ENCODE measurements at regions not wholly inside any gene's neighbourhood (a gene's known extent, or its start where the extent isn't known, plus 50 kb on each side); places are given as distances from the start of the nearest gene placed in this dataset.
A peak's percentile ranks its signal among the peaks of the same experiment; 100 is the strongest.

GRCh38 chr12:34386016-34386415, 363.7 kb downstream of the ALG10 start:
- no peak for DNase-seq

- DNase-seq, result no peak
Measured at GRCh38 chr12:34386621-34387255, 364.4 kb downstream of the ALG10 start.

- DNase-seq, result no peak
Measured at GRCh38 chr12:34387711-34388635, 365.7 kb downstream of the ALG10 start.

GRCh38 chr12:34388636-34389377, 366.5 kb downstream of the ALG10 start:
- no peak for DNase-seq

- DNase-seq, result no peak
Measured at GRCh38 chr12:34389378-34390170, 367.3 kb downstream of the ALG10 start.

- no peak for DNase-seq
Measured at GRCh38 chr12:34390171-34390841, 368.0 kb downstream of the ALG10 start.

GRCh38 chr12:34390846-34391700, 368.8 kb downstream of the ALG10 start:
- no peak for DNase-seq

GRCh38 chr12:34391771-34392581, 369.7 kb downstream of the ALG10 start:
- DNase-seq, result peak; percentile 1

GRCh38 chr12:34392741-34393085, 370.4 kb downstream of the ALG10 start:
- peak; percentile 1 for DNase-seq

- no peak for DNase-seq
Measured at GRCh38 chr12:34393086-34393820, 371.0 kb downstream of the ALG10 start.

GRCh38 chr12:34393821-34394150, 371.5 kb downstream of the ALG10 start:
- DNase-seq, result no peak

GRCh38 chr12:34394211-34395055, 372.1 kb downstream of the ALG10 start:
- DNase-seq, result no peak

GRCh38 chr12:34395056-34396005, 373.0 kb downstream of the ALG10 start:
- DNase-seq, result peak; percentile 0

- peak; percentile 1 for DNase-seq
Measured at GRCh38 chr12:34396006-34396860, 373.9 kb downstream of the ALG10 start.

GRCh38 chr12:34396861-34397590, 374.7 kb downstream of the ALG10 start:
- DNase-seq, result peak; percentile 0
